Activated naive CD8-positive, alpha-beta T cell treated with anti-CD3 and anti-CD28 coated beads, Interleukin-2, amount 50 U/mL, for 24 hours (primary cell): ENCODE measurements at regions not wholly inside any gene's neighbourhood (a gene's known extent, or its start where the extent isn't known, plus 50 kb on each side); places are given as distances from the start of the nearest gene placed in this dataset.

Experiments
- ATAC-seq: fragments of 150-1000 bp; cut with Tn5 transposase; one replicate; pipeline ENCODE4 v1.10.0; 2021
- DNase-seq: peaks from one replicate; pipeline ENCODE4 v3.0.0; 2021
- H3K27ac Mint-ChIP-seq: one replicate; pipeline ENCODE4 v1.8.0; 2021; ENCODE audit warnings: mild to moderate bottlenecking, mixed read lengths
- H3K27me3 Mint-ChIP-seq: one replicate; pipeline ENCODE4 v1.8.0; 2021; ENCODE audit warnings: mixed read lengths
- H3K36me3 Mint-ChIP-seq: one replicate; pipeline ENCODE4 v1.8.0; 2021; ENCODE audit warnings: low read depth, mixed read lengths
- H3K4me1 Mint-ChIP-seq: one replicate; pipeline ENCODE4 v1.8.0; 2021; ENCODE audit warnings: mixed read lengths
- H3K4me3 Mint-ChIP-seq: one replicate; pipeline ENCODE4 v1.8.0; 2021; ENCODE audit warnings: mild to moderate bottlenecking, moderate library complexity, mixed read lengths
- H3K9me3 Mint-ChIP-seq: one replicate; pipeline ENCODE4 v1.8.0; 2021; ENCODE audit warnings: mixed read lengths

- Mint-ChIP-seq H3K4me3 (peak overlapping the region; percentile 32), H3K27ac (peak overlapping the region; percentile 83)
These were observed 115.1 kb downstream of the PALM2AKAP2 start for GRCh38 chr9:109894921-109895758.

GRCh38 chr9:109901201-109901600 is 121.2 kb downstream of the PALM2AKAP2 start:
- Mint-ChIP-seq H3K27ac (no peak overlapping the region), H3K9me3 (no peaks in the 10 kb centered on the region), H3K36me3 (no peaks in the 10 kb centered on the region), H3K4me3 (no peak overlapping the region), H3K27me3 (no peaks in the 10 kb centered on the region), H3K4me1 (peaks cover 4% of the 10 kb centered on the region)
- ATAC-seq (no peak), DNase-seq (no peak)

More at GRCh38 chr9:109894921-109895758, 115.1 kb downstream of the PALM2AKAP2 start:
- DNase-seq (peak; percentile 30), ATAC-seq (peak; percentile 71)
- Mint-ChIP-seq H3K9me3 (no peaks in the 10 kb centered on the region), H3K4me1 (peaks cover 23% of the 10 kb centered on the region), H3K36me3 (no peaks in the 10 kb centered on the region), H3K27me3 (no peaks in the 10 kb centered on the region)

GRCh38 chr9:109903515-109904138 is 123.6 kb downstream of the PALM2AKAP2 start:
- H3K4me1 Mint-ChIP-seq, result peaks cover 8% of the 10 kb centered on the region
- H3K4me3 Mint-ChIP-seq, result no peak overlapping the region
- H3K9me3 Mint-ChIP-seq, result no peaks in the 10 kb centered on the region
- no peaks in the 10 kb centered on the region for H3K27me3 Mint-ChIP-seq
- no peak overlapping the region for H3K27ac Mint-ChIP-seq
- DNase-seq (peak; percentile 55), ATAC-seq (peak; percentile 68)
- H3K36me3 Mint-ChIP-seq, result no peaks in the 10 kb centered on the region

GRCh38 chr9:109904666-109905065 is 124.7 kb downstream of the PALM2AKAP2 start:
- ATAC-seq (no peak), DNase-seq (no peak)
- H3K27ac Mint-ChIP-seq, result no peak overlapping the region
- no peaks in the 10 kb centered on the region for H3K9me3 Mint-ChIP-seq
- H3K4me1 Mint-ChIP-seq, result peaks cover 8% of the 10 kb centered on the region
- H3K27me3 Mint-ChIP-seq, result no peaks in the 10 kb centered on the region
- no peak overlapping the region for H3K4me3 Mint-ChIP-seq
- H3K36me3 Mint-ChIP-seq, result no peaks in the 10 kb centered on the region

- Mint-ChIP-seq H3K36me3 (no peaks in the 10 kb centered on the region), H3K27me3 (no peaks in the 10 kb centered on the region), H3K4me3 (no peak overlapping the region), H3K4me1 (peaks cover 8% of the 10 kb centered on the region), H3K27ac (no peak overlapping the region), H3K9me3 (no peaks in the 10 kb centered on the region)
- DNase-seq (no peak), ATAC-seq (no peak)
These were observed 125.5 kb downstream of the PALM2AKAP2 start for GRCh38 chr9:109905472-109905871.

GRCh38 chr9:109906766-109907382 is 126.9 kb downstream of the PALM2AKAP2 start:
- ATAC-seq (no peak), DNase-seq (no peak)
- Mint-ChIP-seq H3K9me3 (no peaks in the 10 kb centered on the region), H3K27ac (peak overlapping the region; percentile 25), H3K4me3 (no peak overlapping the region), H3K4me1 (peaks cover 8% of the 10 kb centered on the region), H3K36me3 (no peaks in the 10 kb centered on the region), H3K27me3 (no peaks in the 10 kb centered on the region)

GRCh38 chr9:109907400-109907799 is 127.4 kb downstream of the PALM2AKAP2 start:
- H3K27me3 Mint-ChIP-seq, result no peaks in the 10 kb centered on the region
- no peaks in the 10 kb centered on the region for H3K36me3 Mint-ChIP-seq
- no peak overlapping the region for H3K4me3 Mint-ChIP-seq
- ATAC-seq (no peak), DNase-seq (no peak)
- H3K9me3 Mint-ChIP-seq, result no peaks in the 10 kb centered on the region
- H3K27ac Mint-ChIP-seq, result peak overlapping the region; percentile 25
- H3K4me1 Mint-ChIP-seq, result peaks cover 8% of the 10 kb centered on the region

- no peak for DNase-seq
- H3K4me3 Mint-ChIP-seq, result no peak overlapping the region
- no peaks in the 10 kb centered on the region for H3K36me3 Mint-ChIP-seq
- no peak for ATAC-seq
- H3K4me1 Mint-ChIP-seq, result peaks cover 8% of the 10 kb centered on the region
- H3K27me3 Mint-ChIP-seq, result no peaks in the 10 kb centered on the region
- H3K9me3 Mint-ChIP-seq, result no peaks in the 10 kb centered on the region
- peak overlapping the region; percentile 25 for H3K27ac Mint-ChIP-seq
These were observed 127.9 kb downstream of the PALM2AKAP2 start for GRCh38 chr9:109907810-109908458.

GRCh38 chr9:109908459-109909390 is 128.7 kb downstream of the PALM2AKAP2 start:
- H3K4me1 Mint-ChIP-seq, result peaks cover 8% of the 10 kb centered on the region
- H3K9me3 Mint-ChIP-seq, result no peaks in the 10 kb centered on the region
- no peak overlapping the region for H3K27ac Mint-ChIP-seq
- H3K36me3 Mint-ChIP-seq, result no peaks in the 10 kb centered on the region
- DNase-seq (no peak), ATAC-seq (no peak)
- no peaks in the 10 kb centered on the region for H3K27me3 Mint-ChIP-seq
- H3K4me3 Mint-ChIP-seq, result no peak overlapping the region

GRCh38 chr9:109910671-109911518 is 130.9 kb downstream of the PALM2AKAP2 start:
- Mint-ChIP-seq H3K36me3 (no peaks in the 10 kb centered on the region), H3K27me3 (no peaks in the 10 kb centered on the region), H3K27ac (no peak overlapping the region), H3K4me3 (no peak overlapping the region), H3K9me3 (no peaks in the 10 kb centered on the region), H3K4me1 (peaks cover 11% of the 10 kb centered on the region)
- DNase-seq (no peak), ATAC-seq (no peak)

- no peaks in the 10 kb centered on the region for H3K9me3 Mint-ChIP-seq
- H3K27me3 Mint-ChIP-seq, result no peaks in the 10 kb centered on the region
- ATAC-seq (no peak), DNase-seq (no peak)
- no peak overlapping the region for H3K27ac Mint-ChIP-seq
- peaks cover 13% of the 10 kb centered on the region for H3K4me1 Mint-ChIP-seq
- no peak overlapping the region for H3K4me3 Mint-ChIP-seq
- no peaks in the 10 kb centered on the region for H3K36me3 Mint-ChIP-seq
These were observed 132.1 kb downstream of the PALM2AKAP2 start for GRCh38 chr9:109912082-109912582.

- H3K9me3 Mint-ChIP-seq, result no peaks in the 10 kb centered on the region
- DNase-seq (no peak), ATAC-seq (no peak)
- peak overlapping the region; percentile 44 for H3K27ac Mint-ChIP-seq
- H3K36me3 Mint-ChIP-seq, result no peaks in the 10 kb centered on the region
- peaks cover 12% of the 10 kb centered on the region for H3K4me1 Mint-ChIP-seq
- H3K4me3 Mint-ChIP-seq, result no peak overlapping the region
- no peaks in the 10 kb centered on the region for H3K27me3 Mint-ChIP-seq
These were observed 132.9 kb downstream of the PALM2AKAP2 start for GRCh38 chr9:109912726-109913460.
